Kidney tubule cell (primary cell): ENCODE measurements at regions not wholly inside any gene's neighbourhood (a gene's known extent, or its start where the extent isn't known, plus 50 kb on each side); places are given as distances from the start of the nearest gene placed in this dataset.
A peak's percentile ranks its signal among the peaks of the same experiment; 100 is the strongest.
"Not testable (repeated sequence)": the region's sequence is repeated elsewhere in the genome, so short reads cannot be mapped to it uniquely, and the experiment has no call there.

Experiments
- DNase-seq: peaks from one replicate; pipeline ENCODE4 v3.0.0-alpha.2; 2018; ENCODE audit warnings: low spot score

DNA sequence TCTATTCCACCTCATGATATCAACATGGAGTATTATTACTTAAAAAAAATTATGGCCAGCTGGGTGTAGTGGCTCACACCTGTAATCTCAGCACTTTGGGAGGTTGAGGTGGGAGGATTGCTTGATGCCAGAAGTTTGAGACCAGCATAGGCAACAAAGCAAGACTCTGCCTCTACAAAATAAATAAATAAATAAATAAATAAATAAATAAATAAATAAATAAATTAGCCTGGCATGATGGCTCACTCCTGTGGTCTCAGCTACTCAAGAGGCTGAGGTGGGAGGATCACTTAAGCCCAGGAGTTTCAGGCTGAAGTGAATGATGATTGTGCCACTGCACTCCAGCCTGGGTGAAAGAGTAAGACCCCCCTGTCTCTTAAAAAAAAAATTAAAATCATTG is 350.8 kb downstream of the VRK1 start:
- not testable (repeated sequence) for DNase-seq

DNA sequence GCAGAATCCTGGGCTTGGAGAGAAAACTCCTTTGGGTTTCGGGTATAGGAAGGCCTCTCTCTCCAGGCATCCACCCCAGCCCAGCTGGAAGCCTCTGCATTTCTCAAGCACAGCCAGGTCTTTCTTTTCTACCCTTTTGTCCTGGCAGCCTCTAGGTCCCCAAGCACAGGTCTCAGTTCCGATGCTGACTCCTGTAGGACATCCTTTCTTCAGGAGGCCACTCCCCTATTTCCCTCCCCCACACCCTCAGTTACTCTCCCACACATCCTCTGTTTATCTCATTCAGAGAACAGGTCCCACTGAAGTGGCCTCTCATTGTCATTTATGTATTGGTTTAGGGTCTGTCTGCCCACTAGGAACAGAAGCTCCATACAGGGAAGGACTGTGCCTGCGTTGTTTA is 352.6 kb downstream of the VRK1 start:
- no peak for DNase-seq

DNA sequence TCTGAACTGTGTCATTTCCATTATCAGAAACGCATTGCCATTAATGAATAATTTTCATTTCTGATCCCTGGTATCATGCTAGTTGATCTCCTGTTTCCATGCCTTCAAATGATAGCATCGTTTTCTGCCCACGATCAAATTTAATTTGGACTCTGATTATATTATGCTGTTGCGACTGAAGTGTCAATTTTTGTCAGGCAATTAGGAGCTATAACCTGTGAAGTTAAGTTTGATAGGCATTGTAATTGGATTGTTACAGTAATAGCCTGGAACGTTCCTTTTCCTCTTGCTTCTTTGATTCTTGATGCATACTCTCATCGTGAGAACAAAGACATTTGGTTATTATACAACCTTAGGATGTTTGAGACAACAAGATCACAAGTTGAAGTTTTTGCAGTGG is 356.3 kb downstream of the VRK1 start:
- DNase-seq: no peak

DNA sequence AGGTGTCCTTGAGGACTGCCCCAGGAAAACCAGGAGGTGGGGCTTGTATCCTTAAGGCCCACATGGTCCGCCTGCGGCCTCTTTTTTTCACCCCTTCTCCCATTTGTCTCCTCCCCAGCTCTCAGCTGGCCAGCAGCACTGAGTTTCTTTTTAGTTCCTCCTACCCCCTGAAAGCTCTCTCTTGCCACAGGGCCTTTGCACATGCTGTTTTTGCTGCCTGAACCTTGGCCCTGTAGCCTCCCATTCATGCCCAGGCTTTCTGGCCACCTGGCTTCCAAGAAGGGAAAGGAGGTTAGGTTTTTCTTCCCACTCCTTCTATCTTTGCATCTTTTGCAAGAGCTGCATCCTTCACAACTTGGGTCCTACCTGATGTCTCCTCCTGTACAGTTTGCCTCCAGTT is 358.1 kb downstream of the VRK1 start:
- DNase-seq: no peak

DNA sequence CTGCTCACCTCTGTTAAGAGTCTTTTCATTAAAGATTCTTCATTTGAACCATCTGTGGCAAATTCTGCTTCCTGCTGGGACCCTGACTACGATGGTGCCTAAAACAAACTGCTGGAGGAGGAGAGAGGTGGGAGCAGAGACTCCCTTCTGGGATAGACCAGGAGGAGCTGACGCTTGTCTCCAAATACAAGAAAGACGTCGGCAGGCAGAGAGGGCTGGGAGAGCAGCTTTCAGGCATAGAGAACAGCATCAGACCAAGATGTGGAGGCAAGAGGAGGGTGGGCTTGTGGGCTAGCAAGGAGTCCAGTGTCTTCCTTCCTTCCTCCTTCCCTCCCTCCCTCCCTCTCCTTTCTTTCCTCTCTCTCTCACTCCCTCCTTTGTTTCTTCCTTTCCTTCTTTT is 358.6 kb downstream of the VRK1 start:
- DNase-seq: no peak

DNA sequence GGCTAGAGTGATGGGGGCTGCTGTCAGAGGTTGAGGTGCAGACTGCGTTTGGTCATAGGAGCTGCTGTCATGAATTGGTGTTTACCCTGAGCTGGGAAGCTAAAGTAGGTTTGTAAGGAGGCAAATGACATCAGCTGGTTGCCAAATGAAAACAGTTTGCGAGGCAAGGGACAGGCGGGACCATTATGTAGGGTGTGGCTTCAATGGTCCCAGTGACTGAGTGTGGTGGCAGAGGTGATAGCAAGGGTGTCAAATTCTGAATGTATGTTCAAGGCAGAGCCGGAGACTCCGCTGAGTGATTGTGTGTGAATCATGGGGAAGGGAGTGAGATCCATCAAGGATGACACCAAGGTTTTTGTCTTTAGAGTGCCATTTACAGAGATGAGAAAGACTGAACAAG is 359.5 kb downstream of the VRK1 start:
- DNase-seq: no peak

DNA sequence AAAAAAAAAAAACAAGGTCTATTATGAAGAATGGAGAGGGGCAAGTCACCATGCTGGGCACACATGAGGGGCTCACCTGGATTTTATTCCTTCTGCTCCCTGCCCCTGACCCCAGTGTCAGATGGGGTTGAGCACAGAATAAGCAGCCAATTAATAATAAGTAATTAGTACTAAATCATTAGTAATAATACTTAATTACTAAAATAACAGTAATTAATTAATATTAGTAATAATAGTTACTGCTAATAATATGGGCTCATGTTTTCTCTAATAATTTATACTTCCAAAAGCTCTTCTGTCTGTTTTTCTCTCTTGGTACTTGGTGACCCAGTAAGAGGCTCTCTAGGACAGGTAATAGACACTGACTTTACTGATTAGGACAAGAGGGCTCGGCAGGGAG is 360.9 kb downstream of the VRK1 start:
- no peak for DNase-seq

DNA sequence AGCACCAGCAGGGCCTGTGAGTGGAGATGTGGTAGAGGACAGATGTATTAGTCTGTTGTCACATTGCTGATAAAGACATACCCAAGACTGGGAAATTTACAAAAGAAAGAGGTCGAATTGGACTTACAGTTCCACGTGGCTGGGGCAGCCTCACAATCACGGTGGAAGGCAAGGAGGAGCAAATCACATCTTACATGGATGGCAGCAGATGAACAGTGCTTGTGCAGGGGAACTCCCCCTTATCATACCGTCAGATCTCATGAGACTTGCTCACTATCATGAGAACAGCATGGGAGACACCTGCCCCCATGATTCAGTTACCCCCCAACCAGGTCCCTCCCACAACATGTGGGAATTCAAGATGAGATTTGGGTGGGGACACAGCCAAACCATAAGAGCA is 361.9 kb downstream of the VRK1 start:
- no peak for DNase-seq

DNA sequence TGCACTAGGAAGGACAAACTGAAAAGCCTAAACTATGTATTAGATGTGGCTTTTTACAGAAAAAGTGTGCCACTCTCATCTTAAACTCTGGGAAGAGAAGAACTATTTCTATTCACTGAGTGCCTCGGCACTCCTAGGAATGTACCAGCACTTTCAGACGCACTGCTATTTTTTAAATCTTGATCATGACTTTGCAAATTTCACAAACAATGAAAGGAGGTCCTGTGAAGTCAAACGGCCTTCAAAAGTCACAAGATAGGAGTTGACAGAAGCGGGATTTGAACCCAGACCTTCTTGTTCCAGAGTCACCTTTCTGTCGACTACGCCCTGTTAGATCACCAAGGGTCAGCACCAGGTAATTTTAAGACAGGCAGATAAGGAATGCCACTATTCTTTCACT is 365.4 kb downstream of the VRK1 start:
- DNase-seq: no peak

DNA sequence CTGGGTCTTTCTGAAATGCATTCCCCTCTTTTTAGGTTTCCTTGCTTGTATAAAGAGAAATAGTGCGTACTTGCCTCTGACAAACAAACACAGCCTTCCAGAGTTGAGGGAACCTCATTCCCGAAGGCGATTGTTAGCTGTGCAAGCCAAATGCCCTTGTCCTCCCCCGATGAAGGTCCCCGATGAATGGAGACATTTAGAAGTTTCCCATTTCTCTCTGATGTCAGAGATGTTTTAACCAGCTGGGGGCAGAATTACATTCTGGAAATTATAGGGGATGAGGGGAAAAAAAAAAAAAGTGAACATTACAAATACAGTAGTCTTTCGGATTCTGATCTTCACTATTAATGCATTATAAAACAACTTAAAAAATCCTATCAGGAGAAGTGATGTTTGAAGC is 366.8 kb downstream of the VRK1 start:
- DNase-seq: no peak

DNA sequence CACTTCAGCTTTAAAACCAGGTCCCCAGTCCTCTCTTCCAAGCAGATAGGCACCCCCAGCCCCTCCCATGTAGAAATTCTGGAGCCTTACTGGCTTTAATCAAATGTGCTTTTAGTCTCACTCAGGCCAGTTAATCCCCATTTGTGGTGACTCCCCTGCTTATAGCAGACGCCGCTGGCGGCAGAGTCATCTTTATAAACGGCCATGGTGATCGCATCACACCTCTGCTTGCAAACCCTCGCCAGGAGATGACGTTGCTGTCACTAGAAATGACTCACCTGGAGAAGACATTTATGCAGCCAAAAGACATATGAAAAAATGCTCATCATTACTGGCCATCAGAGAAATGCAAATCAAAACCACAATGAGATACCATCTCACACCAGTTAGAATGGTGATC is 369.3 kb downstream of the VRK1 start:
- no peak for DNase-seq

DNA sequence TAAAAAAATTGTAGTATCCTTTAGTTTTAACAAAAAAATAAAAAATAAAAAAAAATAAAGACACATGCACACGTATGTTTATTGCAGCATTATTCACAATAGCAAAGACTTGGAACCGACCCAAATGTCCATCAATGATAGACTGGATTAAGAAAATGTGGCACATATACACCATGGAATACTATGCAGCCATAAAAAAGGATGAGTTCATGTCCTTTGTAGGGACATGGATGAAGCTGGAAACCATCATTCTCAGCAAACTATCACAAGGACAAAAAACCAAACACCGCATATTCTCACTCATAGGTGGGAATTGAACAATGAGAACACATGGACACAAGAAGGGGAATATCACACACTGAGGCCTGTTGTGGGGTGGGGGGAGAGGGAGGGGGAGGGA is 370.4 kb downstream of the VRK1 start:
- not testable (repeated sequence) for DNase-seq

DNA sequence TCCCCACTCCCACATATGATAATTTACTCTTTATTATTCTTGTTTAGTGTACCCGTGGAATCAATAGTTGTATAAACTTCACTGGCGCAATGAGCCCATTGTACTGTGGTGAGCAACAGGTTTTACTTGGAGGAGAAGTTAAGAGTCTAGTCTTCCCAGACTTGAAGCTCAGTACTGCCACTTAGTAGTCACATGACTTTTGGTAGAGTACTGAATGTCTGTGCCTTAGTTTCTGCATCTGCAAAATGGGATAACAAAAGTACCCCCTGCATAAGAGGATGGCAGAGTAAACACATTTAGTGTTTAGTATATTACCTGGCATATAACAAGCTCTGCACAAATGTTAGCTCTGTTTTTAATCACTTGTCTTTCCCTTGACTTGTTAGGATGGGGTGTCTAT is 375.5 kb downstream of the VRK1 start:
- DNase-seq: no peak

DNA sequence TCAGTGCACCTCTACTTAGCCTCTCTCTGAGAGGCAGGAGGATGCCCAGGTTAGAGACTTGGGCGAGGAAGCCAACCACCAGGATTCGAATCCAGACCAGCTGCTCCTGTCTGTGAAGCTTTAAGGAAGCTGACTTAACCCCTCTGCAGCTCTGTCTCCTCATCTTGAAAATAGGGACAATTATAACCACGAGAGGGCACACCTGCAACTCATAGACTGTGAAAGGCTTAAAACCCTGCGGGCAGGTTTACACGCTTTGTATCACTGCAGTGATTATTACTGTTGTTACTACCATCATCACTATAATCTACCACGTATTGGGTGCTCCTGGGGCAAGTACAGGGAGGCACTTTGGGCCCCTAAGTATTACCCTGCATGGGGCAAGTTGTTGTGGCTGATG is 379.8 kb downstream of the VRK1 start:
- peak; percentile 41 for DNase-seq

DNA sequence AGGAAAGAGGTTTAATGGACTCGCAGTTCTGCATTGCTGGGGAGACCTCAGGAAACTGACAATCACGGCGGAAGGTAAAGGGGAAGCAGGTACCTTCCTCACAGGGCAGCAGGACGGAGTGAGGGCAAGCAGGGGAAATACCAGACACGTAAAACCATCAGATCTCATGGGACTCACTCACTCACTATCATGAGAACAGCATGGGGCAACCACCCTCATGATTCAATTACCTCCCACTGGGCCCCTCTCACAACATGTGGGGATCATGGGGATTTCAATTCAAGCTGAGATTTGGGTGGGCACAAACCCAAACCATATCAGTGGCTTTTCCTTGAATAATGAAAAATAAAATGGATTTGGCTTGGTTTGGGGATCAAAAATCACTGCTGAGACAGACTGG is 380.5 kb downstream of the VRK1 start:
- no peak for DNase-seq

DNA sequence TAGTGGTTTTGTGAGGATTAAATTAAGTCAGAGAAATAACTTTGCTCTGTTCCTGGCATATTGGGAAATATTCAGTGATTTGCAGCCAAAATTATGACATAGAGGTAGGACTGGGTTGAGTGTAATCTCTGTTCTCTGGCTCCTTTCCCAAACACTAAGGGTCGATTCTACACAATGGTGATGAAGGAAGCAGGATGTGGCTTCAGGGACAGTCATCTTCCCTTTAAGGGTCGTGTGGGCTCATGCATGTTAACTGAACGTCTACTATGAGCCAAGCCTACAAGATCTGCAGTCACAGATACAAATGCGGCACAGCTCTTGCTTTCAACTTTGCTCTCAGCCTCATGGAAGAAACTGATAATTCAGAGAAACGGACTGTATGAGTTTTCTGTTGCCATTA is 381.6 kb downstream of the VRK1 start:
- peak; percentile 40 for DNase-seq

DNA sequence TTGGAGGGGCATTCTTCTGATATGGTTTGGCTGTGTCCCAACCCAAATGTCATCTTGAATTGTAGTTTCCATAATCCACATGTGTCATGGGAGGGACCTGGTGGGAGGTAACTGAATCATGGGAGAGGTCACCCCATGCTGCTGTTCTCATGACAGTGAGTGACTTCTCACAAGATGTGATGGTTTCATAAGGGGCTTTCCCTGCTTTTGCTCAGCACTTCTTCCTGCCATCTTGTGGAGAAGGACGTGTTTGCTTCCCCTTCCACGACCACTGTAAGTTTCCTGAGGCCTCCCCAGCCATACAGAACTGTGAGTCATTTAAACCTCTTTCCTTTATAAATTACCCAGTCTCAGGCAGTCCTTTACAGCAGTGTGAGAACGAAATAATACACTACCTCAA is 382.4 kb downstream of the VRK1 start:
- DNase-seq: peak; percentile 58

DNA sequence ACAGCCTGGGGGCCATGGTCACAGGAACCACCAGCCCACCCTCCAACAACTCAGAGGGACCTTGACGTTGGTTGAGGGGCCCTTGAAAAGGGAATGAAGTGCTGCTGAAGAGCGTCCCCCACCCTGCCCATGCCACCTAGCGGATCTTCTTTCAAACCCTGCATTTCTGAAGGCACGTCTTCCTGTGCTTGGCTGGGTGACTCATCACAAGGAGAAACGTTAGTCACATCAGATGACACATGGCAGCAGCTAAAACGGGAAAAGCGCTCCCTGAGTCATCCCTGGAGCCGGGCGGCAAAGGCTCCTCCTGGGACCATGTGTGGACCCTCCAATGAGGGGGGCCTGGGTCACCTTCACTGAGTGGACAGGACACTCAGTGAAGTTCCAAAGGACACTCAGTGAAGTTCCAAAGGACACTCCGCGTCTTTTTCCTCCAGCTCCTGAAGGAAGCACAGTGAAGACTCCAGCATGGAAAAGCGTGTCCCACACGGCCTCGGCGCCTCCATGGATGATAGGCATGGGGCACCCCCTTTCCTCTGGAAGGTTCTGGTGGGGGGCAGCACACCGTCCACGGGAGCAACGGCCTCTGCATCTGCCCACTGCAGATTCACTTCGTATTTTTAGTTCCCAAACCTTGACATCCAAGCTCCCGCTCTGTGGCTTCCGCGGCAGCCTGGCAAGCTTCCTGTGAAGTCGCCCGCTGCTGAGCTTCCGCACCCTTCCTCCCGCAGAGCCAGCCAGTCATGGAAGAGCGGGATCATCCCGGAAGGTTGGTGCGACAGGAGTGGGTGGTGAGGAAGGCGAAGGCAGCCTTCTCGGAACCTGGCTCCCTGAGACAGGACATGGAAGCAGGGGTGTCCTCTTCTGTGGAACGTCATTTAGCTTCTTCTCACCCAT is 383.4 kb downstream of the VRK1 start:
- peak; percentile 77 for DNase-seq

DNA sequence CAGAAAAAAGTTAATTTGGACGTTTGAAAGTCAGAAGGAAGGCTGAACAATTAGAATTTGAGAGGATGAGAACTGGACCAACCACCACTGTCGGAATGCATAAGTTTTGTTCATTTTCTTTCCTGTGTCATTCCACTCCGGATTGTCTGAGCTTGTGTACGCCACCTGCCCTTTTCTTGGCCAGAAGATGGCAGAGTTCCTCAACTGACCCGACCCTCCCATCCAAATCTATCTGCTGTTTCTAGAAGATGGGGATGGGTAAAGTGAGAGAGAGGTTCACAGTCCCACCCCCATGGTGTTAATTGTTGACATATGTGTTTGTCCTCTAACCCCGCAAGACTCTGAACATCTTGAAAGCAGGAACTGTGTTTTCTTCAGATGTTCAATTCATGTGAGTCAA is 388.0 kb downstream of the VRK1 start:
- peak; percentile 46 for DNase-seq

DNA sequence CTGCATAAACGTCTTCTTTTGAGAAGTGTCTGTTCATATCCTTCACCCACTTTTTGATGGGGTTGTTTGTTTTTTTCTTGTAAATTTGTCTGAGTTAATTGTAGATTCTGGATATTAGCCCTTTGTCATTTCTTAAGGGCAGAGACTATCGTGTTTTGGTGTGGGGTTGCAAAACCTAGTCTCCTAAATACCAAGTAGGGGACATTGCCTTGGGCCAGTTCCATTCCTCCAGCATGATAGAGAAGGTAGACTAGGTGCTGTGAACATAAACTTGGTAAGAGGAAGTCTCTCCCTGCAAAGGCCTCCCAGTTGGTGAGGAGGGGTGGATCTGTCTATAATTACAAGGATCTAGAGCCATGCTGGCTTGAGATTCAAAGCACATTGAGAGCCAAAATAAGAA is 390.7 kb downstream of the VRK1 start:
- DNase-seq: no peak

DNA sequence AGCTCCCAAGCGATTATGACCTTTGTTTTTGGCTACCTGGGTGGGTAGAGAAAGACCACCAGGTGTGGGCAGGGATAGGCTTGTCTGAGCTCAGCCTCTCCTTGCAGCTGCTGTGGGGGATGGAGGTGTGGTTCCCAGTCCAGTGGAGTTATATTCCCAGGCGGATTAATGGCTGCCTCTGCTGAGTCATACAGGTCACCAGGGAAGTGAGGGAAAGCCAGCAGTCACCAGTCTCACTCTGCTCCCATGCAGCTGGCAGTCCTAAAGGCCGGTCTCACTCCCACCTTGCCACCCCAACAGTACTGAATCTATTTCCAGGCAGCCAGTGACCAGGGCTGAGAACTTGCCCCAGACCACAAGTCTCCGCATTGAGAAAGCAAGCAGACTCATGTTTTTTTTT is 399.2 kb downstream of the VRK1 start:
- DNase-seq: no peak

DNA sequence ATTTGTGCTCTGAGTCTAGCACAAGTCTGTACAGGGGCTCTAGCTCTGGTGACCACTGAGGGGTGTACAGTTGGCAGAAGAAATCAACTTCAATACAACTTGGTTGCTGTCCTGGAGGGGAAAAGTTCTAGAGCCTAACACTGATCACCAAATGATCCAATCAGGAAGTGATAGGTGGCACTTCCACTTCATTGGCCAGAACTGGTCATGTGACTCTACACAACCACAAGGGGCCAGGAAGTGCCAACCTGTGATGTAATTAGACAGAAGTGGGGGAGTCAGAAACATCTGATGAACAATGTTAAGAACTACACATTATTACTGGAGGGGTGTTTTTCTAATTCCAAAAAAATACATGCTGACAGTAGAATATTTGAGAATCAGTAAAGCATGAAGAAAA is 401.6 kb downstream of the VRK1 start:
- no peak for DNase-seq

DNA sequence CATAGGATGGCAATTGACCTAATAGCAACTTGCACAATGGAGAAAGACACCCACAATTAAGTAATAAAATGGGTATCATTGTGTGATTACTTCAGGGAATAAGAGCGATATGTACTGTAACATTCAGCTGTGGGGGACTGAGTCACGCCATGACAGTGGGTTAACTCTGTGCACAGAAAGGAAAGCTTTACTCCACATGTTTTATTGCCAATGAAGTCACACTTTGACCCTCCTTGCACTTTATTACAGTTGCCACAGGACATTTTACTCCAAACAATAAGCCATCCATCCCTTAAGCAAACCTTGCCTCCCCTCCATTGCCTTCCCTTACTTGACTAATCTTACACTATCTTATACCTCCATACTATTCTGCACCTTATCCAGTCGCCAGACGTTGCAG is 403.1 kb downstream of the VRK1 start:
- no peak for DNase-seq

DNA sequence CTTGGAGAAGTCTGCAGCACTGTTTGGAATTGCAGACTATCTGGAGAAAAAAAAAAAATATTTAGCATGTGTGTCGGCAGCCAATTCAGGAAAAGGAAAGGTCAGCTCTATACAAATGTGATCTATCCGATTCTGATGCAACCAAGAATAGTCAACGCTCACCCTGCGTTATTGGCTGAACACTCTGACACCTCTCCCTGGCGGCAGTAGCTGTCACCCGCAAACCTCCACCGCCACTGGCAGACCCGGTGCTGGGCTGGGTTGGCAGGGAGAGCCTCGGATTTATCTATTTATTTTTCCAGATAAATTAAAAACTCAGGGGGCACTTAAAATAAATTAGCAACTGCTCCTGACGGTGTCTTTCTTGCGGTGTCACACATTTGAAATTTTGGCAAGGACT is 409.7 kb downstream of the VRK1 start:
- DNase-seq: no peak
